SK-N-MC (cell line): ENCODE measurements at regions not wholly inside any gene's neighbourhood (a gene's known extent, or its start where the extent isn't known, plus 50 kb on each side); places are given as distances from the start of the nearest gene placed in this dataset.

ENCODE experiments used
- EZH2 ChIP-seq: fragments of 200-600 bp; sonication (generic); IDR thresholded peaks from one replicate; pipeline ENCODE4 v1.6.1; 2017; ENCODE audit warnings: antibody characterized with exemption
- FOXP2 ChIP-seq: optimal IDR thresholded peaks from 2 replicates; pipeline ENCODE3; 2011; ENCODE audit warnings: mild to moderate bottlenecking, moderate library complexity; ENCODE audit not compliant: insufficient read depth; ENCODE audit errors: extremely low read length, control extremely low read depth
- POLR2AphosphoS5 ChIP-seq: IDR thresholded peaks from 2 replicates; pipeline ENCODE4 v1.6.1; 2012; ENCODE audit warnings: mild to moderate bottlenecking, low read depth, low read length, borderline replicate concordance

GRCh38 chr6:19287928-19288327 lies 549.2 kb upstream of the ID4 start:
- TF ChIP-seq POLR2AphosphoS5 (no peak), EZH2 (no peak), FOXP2 (no peak)
